HEK293 (cell line): ENCODE measurements at regions not wholly inside any gene's neighbourhood (a gene's known extent, or its start where the extent isn't known, plus 50 kb on each side); places are given as distances from the start of the nearest gene placed in this dataset.

ENCODE experiments used
- CTCF ChIA-PET: fragments of 350-600 bp; formaldehyde crosslinking; extraction: SDS; loops from one replicate; lab custom pipeline; 2021; ENCODE audit warnings: antibody characterized with exemption; lab: Yijun Ruan, JAX
- POLR2A ChIA-PET: fragments of 300-600 bp; formaldehyde crosslinking; extraction: SDS; loops from one replicate; lab custom pipeline; 2020; ENCODE audit warnings: antibody characterized with exemption, inconsistent platforms; lab: Yijun Ruan, JAX
- H3K27ac ChIP-seq: fragments of 200-500 bp; sonication (Bioruptor generic); 2 replicates; pipeline ENCODE4 v1.5.1; 2014; ENCODE audit warnings: low read depth, low read length, control low read depth, inconsistent platforms; ENCODE audit errors: extremely low read depth
- H3K36me3 ChIP-seq, 2 experiments: fragments of 200-500 bp in 1 of 2; sonication (Bioruptor generic) in 1 of 2; 1 replicate in 1 of 2; 2 replicates in 1 of 2; pipeline ENCODE4 v1.5.1; 2014 to 2017; ENCODE audit warnings: inconsistent platforms in 2 of 2, low read length in 2 of 2; ENCODE audit not compliant: control insufficient read depth in 2 of 2, insufficient read depth in 1 of 2
- H3K4me1 ChIP-seq: fragments of 200-500 bp; sonication (Bioruptor generic); 2 replicates; pipeline ENCODE4 v1.5.1; 2014; ENCODE audit warnings: mild to moderate bottlenecking, low read length, inconsistent platforms; ENCODE audit not compliant: control insufficient read depth, insufficient read depth
- H3K4me3 ChIP-seq: 2 replicates; pipeline ENCODE4 v1.5.1; 2011; ENCODE audit warnings: low read depth, mild to moderate bottlenecking, control low read depth, low read length, moderate library complexity
- H3K9me3 ChIP-seq: fragments of 200-500 bp; sonication (Bioruptor generic); 2 replicates; pipeline ENCODE4 v1.5.1; 2014; ENCODE audit warnings: low read depth, low read length, inconsistent platforms; ENCODE audit not compliant: control insufficient read depth, insufficient read depth
- KLF1 ChIP-seq: fragments of 450-650 bp; formaldehyde crosslinking; IDR thresholded peaks from 2 replicates; pipeline ENCODE4 v1.5.1; 2016; ENCODE audit warnings: missing biosample characterization, missing genetic modification characterization
- SCRT2 ChIP-seq: fragments of 450-650 bp; formaldehyde crosslinking; IDR thresholded peaks from 2 replicates; pipeline ENCODE4 v1.5.1; 2016; ENCODE audit warnings: missing biosample characterization, missing genetic modification characterization
- SP7 ChIP-seq: fragments of 450-650 bp; formaldehyde crosslinking; IDR thresholded peaks from 2 replicates; pipeline ENCODE4 v1.5.1; 2016; ENCODE audit warnings: missing biosample characterization, missing genetic modification characterization
- TRIM28 ChIP-seq: IDR thresholded peaks from 2 replicates; pipeline ENCODE4 v1.6.1; 2011; ENCODE audit warnings: low read length, control low read depth, borderline replicate concordance
- TSHZ1 ChIP-seq: fragments of 450-650 bp; formaldehyde crosslinking; IDR thresholded peaks from 2 replicates; pipeline ENCODE4 v1.5.1; 2016; ENCODE audit warnings: missing biosample characterization, missing genetic modification characterization, borderline replicate concordance
- ZFHX2 ChIP-seq: fragments of 450-650 bp; formaldehyde crosslinking; conservative IDR thresholded peaks from 2 replicates; pipeline ENCODE4 v1.5.1; 2016; ENCODE audit warnings: missing biosample characterization, missing genetic modification characterization
- ZFP3 ChIP-seq: fragments of 450-650 bp; formaldehyde crosslinking; IDR thresholded peaks from 2 replicates; pipeline ENCODE4 v1.5.1; 2016; ENCODE audit warnings: low read depth, missing biosample characterization, missing genetic modification characterization
- ZNF121 ChIP-seq: fragments of 450-650 bp; formaldehyde crosslinking; IDR thresholded peaks from 2 replicates; pipeline ENCODE4 v1.5.1; 2016; ENCODE audit warnings: missing biosample characterization, missing genetic modification characterization
- ZNF132 ChIP-seq: fragments of 450-650 bp; formaldehyde crosslinking; IDR thresholded peaks from 2 replicates; pipeline ENCODE4 v1.5.1; 2017; ENCODE audit warnings: missing biosample characterization, missing genetic modification characterization, borderline replicate concordance
- ZNF148 ChIP-seq: fragments of 450-650 bp; formaldehyde crosslinking; IDR thresholded peaks from 2 replicates; pipeline ENCODE4 v1.5.0; 2017; ENCODE audit warnings: missing biosample characterization, missing genetic modification characterization, borderline replicate concordance
- ZNF174 ChIP-seq: fragments of 450-650 bp; formaldehyde crosslinking; IDR thresholded peaks from 2 replicates; pipeline ENCODE4 v1.5.0; 2017; ENCODE audit warnings: missing biosample characterization, mild to moderate bottlenecking, missing genetic modification characterization
- ZNF175 ChIP-seq: fragments of 450-650 bp; formaldehyde crosslinking; IDR thresholded peaks from 2 replicates; pipeline ENCODE4 v1.5.1; 2016; ENCODE audit warnings: missing biosample characterization, missing genetic modification characterization
- ZNF280D ChIP-seq: fragments of 450-650 bp; formaldehyde crosslinking; IDR thresholded peaks from 2 replicates; pipeline ENCODE4 v1.5.1; 2016; ENCODE audit warnings: missing biosample characterization, missing genetic modification characterization
- ZNF366 ChIP-seq: fragments of 450-650 bp; formaldehyde crosslinking; conservative IDR thresholded peaks from 2 replicates; pipeline ENCODE4 v1.5.1; 2016; ENCODE audit warnings: missing biosample characterization, missing genetic modification characterization
- ZNF391 ChIP-seq: fragments of 450-650 bp; formaldehyde crosslinking; IDR thresholded peaks from 2 replicates; pipeline ENCODE4 v1.5.1; 2016; ENCODE audit warnings: low read depth, missing biosample characterization, missing genetic modification characterization, borderline replicate concordance
- ZNF677 ChIP-seq: fragments of 450-650 bp; IDR thresholded peaks from 2 replicates; pipeline ENCODE4 v1.5.0; 2018; ENCODE audit warnings: missing biosample characterization, mild to moderate bottlenecking, missing genetic modification characterization, moderate library complexity
- TF ChIP-seq, protein P1 (sequence below): fragments of 450-650 bp; formaldehyde crosslinking; IDR thresholded peaks from 2 replicates; pipeline ENCODE4 v1.5.1; 2016; ENCODE audit warnings: missing biosample characterization, missing genetic modification characterization
- TF ChIP-seq, protein P2 (sequence below): fragments of 450-650 bp; formaldehyde crosslinking; IDR thresholded peaks from 2 replicates; pipeline ENCODE4 v1.5.1; 2016; ENCODE audit warnings: missing biosample characterization, missing genetic modification characterization

GRCh38 chr1:5393146-5393545 is 599.1 kb downstream of the NPHP4 start:
- no peaks in the 10 kb centered on the region for H3K4me1 ChIP-seq
- H3K36me3 ChIP-seq: no peaks in the 10 kb centered on the region
- ChIA-PET POLR2A (no interaction called here), CTCF (no interaction called here)
- H3K9me3 ChIP-seq: no peaks in the 10 kb centered on the region
- TF ChIP-seq ZNF148 (tag by site-specific recombination): no peak
- TF ChIP-seq, protein P1, sequence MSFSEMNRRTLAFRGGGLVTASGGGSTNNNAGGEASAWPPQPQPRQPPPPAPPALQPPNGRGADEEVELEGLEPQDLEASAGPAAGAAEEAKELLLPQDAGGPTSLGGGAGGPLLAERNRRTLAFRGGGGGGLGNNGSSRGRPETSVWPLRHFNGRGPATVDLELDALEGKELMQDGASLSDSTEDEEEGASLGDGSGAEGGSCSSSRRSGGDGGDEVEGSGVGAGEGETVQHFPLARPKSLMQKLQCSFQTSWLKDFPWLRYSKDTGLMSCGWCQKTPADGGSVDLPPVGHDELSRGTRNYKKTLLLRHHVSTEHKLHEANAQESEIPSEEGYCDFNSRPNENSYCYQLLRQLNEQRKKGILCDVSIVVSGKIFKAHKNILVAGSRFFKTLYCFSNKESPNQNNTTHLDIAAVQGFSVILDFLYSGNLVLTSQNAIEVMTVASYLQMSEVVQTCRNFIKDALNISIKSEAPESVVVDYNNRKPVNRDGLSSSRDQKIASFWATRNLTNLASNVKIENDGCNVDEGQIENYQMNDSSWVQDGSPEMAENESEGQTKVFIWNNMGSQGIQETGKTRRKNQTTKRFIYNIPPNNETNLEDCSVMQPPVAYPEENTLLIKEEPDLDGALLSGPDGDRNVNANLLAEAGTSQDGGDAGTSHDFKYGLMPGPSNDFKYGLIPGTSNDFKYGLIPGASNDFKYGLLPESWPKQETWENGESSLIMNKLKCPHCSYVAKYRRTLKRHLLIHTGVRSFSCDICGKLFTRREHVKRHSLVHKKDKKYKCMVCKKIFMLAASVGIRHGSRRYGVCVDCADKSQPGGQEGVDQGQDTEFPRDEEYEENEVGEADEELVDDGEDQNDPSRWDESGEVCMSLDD (tag by site-specific recombination): no peak
- no peak for TF ChIP-seq ZNF366 (tag by site-specific recombination)
- TF ChIP-seq ZNF132 (tag by site-specific recombination): no peak
- H3K27ac ChIP-seq: no peak overlapping the region
- no peak overlapping the region for H3K4me3 ChIP-seq

- Histone ChIP-seq H3K9me3 (no peaks in the 10 kb centered on the region), H3K4me1 (no peaks in the 10 kb centered on the region), H3K27ac (no peak overlapping the region), H3K4me3 (no peak overlapping the region), H3K36me3 (no peaks in the 10 kb centered on the region)
- ChIA-PET POLR2A (no interaction called here), CTCF (no interaction called here)
- no peak for TF ChIP-seq ZNF175 (tag by site-specific recombination)
- no peak for TF ChIP-seq ZFP3
- TF ChIP-seq, protein P2, sequence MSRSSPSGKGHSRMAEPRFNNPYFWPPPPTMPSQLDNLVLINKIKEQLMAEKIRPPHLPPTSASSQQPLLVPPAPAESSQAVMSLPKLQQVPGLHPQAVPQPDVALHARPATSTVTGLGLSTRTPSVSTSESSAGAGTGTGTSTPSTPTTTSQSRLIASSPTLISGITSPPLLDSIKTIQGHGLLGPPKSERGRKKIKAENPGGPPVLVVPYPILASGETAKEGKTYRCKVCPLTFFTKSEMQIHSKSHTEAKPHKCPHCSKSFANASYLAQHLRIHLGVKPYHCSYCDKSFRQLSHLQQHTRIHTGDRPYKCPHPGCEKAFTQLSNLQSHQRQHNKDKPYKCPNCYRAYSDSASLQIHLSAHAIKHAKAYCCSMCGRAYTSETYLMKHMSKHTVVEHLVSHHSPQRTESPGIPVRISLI (tag by site-specific recombination): no peak
- no peak for TF ChIP-seq ZNF391
- TF ChIP-seq ZFHX2 (tag by site-specific recombination): no peak
- TF ChIP-seq SCRT2 (tag by site-specific recombination): no peak
- no peak for TF ChIP-seq ZNF280D (tag by site-specific recombination)
- TF ChIP-seq ZNF174: no peak
- no peak for TF ChIP-seq TRIM28
Observed at GRCh38 chr1:5391725-5392124, 600.5 kb downstream of the NPHP4 start.

- Histone ChIP-seq H3K27ac (no peak overlapping the region), H3K4me3 (no peak overlapping the region), H3K9me3 (no peaks in the 10 kb centered on the region), H3K36me3 (no peaks in the 10 kb centered on the region), H3K4me1 (no peaks in the 10 kb centered on the region)
- ChIA-PET POLR2A (no interaction called here), CTCF (no interaction called here)
- no peak for TF ChIP-seq KLF1
- no peak for TF ChIP-seq ZNF677 (tag by site-specific recombination)
- TF ChIP-seq TSHZ1: no peak
- TF ChIP-seq SP7 (tag by site-specific recombination): no peak
- TF ChIP-seq ZNF121: no peak
Observed at GRCh38 chr1:5390504-5390903, 601.7 kb downstream of the NPHP4 start.
